ENCODE measurements at regions not wholly inside any gene's neighbourhood (a gene's known extent, or its start where the extent isn't known, plus 50 kb on each side); places are given as distances from the start of the nearest gene placed in this dataset.

DNA sequence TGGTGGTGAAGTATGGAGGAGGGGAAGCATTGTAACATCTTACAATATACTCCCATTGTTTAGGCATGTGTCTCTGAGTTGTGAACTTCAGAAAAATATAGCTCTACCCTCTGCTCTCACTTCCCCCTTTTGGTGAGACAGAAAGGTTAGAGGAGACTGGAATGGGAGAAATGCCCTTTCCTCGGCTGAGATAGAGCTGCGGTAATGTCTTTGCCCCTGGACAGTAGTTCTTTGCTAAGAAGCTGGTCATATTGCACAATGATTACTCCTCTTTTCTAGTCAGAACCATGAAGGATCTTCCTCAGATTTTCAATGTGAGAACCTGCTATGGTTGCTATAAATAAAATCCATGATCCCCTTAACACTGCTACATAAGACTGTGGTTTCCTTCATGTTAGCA lies 171.0 kb downstream of the SEM1 start:
- TF ChIP-seq EZH2 (IDR thresholded peaks at IDR 0.05; ENCODE audit: low read depth) = no peak
- TF ChIP-seq, protein P1, sequence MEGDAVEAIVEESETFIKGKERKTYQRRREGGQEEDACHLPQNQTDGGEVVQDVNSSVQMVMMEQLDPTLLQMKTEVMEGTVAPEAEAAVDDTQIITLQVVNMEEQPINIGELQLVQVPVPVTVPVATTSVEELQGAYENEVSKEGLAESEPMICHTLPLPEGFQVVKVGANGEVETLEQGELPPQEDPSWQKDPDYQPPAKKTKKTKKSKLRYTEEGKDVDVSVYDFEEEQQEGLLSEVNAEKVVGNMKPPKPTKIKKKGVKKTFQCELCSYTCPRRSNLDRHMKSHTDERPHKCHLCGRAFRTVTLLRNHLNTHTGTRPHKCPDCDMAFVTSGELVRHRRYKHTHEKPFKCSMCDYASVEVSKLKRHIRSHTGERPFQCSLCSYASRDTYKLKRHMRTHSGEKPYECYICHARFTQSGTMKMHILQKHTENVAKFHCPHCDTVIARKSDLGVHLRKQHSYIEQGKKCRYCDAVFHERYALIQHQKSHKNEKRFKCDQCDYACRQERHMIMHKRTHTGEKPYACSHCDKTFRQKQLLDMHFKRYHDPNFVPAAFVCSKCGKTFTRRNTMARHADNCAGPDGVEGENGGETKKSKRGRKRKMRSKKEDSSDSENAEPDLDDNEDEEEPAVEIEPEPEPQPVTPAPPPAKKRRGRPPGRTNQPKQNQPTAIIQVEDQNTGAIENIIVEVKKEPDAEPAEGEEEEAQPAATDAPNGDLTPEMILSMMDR (conservative IDR thresholded peaks at IDR 0.05) = no peak

Data from PC-9 (cell line).